GM18909 (cell line): ENCODE measurements at regions not wholly inside any gene's neighbourhood (a gene's known extent, or its start where the extent isn't known, plus 50 kb on each side); places are given as distances from the start of the nearest gene placed in this dataset.

Experiments used
- ATAC-seq: cut with Tn5 transposase; IDR thresholded peaks from one replicate; pipeline ENCODE4 v1.9.1; 2021; ENCODE audit warnings: mild to moderate bottlenecking; ENCODE audit not compliant: unreplicated experiment, poor library complexity

DNA sequence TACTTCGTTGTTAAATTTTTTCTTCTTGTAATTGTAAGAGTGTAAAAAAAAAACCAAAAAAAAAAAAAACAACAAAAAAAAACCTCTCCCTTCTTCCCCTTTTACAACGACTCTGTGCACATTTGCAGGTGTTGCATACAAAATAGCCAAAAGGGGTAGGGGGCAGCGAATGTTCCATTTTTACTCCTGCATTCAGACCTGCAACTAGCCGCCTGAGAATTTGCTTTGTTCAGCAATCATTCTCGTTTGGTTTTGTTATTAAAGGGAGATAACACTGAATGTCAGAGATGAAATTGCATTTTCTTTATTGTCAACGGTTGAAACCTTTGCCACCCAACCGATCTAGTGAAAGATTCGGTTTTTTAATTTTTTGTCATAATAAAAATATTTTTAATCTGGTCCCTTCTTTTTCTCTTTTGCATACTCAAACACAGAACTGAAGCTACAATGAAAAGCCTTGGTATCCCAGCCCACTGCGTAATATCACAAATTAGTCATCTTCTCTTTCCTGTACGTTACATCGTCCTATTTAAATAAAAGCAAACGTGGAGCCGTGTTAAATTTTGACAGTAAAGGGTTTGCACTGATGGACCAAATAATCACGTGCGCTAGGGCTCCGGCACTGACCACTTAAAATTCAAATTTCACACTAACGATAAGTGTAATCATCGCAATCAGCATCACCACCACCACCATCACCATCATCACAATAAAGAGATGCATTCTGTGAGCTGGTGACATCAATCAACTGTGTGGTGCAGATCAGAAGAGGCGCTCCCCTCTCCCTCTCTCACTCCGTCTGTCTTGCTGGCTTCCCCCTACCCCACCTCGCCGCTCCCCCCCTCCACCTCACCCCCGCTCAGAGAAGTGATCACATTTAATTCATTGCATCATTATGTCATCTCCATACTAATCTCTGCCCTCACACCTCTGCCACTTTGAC is 406.2 kb upstream of the PSMD7 start:
- no peak for ATAC-seq

DNA sequence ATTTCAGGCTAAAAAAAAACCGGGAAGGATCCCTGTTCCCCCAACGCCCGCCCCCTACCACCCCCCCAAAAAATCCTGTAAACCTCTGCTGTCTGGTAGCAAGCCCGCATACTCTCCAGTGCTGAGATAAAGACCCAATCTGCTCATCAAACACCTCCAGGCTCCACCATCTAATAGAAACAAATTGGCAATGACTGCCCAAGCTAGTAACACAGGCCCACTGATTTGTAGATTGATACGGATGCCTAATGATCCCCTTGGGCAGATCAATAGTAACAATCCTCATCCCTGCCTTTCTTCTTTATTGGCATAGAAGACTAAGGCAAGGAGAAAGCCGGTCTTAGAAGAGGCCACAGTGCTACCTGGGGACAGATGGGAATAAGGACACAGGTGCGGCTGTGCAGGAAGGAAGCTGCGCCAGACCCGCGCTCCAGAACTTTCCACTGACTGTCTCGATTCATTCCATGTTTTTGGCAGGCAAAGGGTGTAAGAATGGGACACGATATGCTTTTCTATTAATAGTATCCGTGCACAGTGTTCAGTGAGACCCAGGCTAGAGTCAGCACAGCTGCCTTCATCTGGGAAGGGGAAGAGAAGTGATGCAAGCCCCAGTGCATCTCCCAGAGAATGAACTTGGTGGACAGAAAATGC is 407.6 kb upstream of the PSMD7 start:
- no peak for ATAC-seq

DNA sequence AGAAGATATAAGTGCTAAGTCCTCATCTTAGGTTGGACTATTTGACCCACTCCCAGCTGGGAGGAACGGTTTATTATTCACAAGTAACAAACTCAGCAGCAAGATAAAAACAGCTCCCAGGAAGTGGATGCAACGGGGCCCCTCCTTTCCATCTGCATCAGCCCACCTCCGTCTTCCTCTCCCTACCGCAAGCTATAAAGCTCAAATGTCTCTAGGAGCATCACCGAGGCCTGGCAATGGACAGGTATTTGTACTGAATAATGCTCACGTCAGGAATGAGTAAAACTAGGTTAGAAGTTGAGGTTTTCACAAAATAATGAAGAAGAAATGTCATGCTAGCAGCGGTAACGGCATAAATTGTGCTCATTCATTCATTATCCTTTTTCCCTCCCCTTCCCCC is 408.7 kb upstream of the PSMD7 start:
- no peak for ATAC-seq

DNA sequence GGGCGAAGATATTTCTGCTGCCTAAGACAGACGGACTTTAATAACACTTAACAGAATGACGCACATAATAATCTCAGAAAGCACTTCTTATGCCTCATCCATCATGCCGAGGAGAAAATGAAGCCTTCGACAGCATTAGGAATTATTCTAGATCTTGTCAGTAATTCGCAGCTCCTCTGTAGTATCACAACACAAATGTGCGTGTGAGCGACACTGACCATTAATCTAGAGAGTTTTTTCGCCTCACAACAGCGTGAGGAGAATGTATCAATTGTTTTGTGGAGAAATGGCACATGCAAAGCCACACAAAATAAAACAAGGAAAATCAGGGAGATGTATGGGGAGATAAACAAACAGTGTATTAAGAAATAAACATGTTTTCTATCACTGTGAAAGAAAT is 410.2 kb upstream of the PSMD7 start:
- ATAC-seq, result no peak

DNA sequence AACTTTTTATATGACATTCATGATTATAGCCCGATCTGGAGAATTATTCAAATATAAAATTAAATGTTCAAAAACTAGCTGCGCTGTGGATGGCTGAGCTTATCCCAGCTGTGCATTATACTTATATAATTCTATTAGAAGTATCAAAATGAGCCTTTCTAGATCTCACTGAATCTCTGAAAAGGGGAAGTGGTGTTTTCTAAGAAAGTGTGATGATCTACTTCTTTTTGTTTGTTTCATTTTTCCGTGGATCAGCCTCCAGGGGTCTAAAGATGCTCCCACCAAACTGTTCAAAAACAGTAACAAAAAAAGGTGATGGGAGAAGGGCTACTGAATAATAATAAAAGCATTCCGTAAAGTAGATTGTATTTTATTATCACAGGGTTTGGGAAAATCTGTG is 411.3 kb upstream of the PSMD7 start:
- ATAC-seq, result no peak

DNA sequence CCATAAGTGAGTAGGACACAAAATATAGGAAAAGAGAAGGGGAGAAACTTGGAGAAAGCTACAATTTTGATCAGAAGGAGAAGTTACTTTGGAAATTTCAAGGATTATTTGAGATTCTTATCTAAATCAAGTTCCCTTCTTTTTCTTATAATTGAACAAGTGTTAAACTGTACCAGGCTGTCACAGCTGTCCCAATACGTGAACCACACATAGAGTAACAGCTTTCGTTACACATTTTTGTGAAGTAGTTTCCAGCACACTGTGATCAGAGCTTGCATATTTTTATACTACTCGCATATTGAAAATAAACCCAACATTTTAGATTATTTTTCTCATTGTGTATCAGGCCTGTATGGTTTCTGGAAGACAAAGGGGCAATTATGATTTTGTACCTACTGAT is 412.8 kb upstream of the PSMD7 start:
- ATAC-seq, result no peak

DNA sequence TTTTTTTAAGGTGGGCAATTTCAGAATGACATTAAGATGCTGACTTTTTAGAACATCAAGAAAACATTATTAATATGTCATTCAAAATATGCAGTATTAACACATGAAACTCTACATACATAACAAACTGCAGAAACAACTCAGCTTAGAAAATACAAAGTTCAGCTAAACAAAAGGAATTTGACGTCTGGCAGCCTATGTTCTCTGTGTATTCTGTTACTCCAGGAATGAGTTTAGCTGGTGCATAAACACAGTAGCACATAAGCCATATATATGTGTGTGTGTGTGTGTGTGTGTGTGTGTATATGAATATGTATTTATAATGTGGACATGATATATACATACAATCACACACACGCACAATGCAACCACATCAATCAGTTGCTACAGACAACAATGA is 413.5 kb upstream of the PSMD7 start:
- no peak for ATAC-seq

DNA sequence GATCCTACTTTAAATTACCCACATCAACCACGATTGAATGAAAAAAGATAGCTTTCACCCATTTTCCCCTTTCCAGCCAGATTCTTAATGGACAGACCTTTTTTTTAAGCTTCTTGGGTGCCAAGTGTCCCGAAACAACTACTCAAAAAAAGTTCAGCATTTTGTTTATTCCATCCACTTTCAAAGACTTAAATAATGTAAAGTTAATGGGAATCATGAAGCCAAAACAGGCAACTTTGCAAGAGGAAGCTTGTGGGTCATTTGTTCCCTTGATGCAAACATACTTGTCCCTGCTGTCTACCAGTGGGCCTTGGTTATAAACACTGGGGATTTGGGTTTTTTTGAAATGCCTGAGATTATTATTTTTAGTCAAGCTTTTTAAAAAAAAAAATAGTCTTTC is 414.0 kb upstream of the PSMD7 start:
- no peak for ATAC-seq

DNA sequence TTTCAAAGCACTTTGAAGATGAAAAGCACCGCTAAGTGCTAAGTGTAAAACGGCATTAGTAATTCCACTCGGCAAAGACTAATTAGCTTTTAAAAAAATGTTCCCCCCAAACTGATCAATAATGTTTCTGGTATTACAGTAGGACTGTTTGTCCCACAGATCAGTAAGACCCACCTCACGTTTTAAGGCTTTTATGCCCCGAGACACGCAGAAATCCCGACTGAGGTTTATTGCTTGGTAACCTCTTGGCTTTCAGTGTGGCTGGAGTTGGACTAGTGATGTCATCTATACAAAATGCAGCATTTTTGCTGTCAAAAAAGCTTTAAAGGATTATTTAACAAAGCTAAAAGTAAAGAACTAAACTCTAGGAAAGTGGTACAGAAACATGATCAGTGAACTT is 414.6 kb upstream of the PSMD7 start:
- no peak for ATAC-seq

DNA sequence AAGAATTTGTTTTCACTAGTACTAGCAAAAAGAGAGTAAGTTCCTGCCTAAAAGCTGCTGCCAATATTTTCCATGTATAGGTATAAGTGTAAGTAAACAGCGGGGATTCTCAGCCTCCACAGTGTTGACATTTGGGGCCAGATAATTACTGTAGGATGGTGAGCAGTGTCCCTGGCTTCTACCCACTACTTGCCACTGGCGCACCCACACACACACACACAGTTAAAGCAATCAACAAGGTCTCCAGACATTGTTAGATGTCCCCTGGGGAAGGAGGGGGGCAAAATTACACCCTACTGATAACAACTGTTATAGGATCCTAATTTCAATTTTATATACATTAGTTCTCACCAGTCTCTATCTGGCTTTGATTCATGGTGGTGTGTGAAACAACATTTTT is 417.0 kb upstream of the PSMD7 start:
- no peak for ATAC-seq

DNA sequence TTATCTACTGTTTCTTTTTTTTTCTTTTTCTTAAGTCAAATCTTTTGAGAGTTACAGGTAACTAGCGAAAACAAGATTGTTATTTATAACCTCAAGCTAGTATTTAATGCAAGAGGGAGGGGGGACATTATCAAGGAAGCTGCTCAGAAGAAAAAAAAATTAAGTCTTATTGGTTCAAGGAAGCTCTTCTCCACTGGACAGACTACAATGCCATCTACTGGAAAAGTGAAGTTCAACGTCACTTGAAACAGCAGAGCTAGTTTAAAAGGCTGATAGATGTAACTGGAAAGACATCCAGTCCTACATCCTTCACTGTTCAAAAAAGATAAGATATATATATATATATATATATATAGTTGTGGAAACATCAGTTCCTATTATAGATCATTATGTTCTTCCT is 418.0 kb upstream of the PSMD7 start:
- no peak for ATAC-seq

DNA sequence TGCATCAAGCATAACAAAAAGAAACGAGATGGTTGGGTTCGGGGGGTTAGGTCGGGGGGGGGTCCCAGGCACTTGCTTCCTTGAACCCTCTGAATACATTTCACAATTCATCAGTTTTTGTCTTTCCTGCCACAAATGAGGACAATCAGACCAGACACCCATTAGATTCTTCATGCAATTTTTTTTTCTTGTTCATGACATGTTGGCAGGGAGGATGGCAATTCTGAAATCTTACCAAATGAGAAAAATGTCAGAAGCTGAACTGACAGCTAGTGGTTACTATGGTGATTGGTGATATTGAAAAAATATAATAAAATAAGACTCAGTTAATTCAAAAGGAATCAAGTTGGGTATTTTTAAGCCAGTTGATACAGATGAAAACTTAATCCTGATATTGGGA is 419.5 kb upstream of the PSMD7 start:
- no peak for ATAC-seq

DNA sequence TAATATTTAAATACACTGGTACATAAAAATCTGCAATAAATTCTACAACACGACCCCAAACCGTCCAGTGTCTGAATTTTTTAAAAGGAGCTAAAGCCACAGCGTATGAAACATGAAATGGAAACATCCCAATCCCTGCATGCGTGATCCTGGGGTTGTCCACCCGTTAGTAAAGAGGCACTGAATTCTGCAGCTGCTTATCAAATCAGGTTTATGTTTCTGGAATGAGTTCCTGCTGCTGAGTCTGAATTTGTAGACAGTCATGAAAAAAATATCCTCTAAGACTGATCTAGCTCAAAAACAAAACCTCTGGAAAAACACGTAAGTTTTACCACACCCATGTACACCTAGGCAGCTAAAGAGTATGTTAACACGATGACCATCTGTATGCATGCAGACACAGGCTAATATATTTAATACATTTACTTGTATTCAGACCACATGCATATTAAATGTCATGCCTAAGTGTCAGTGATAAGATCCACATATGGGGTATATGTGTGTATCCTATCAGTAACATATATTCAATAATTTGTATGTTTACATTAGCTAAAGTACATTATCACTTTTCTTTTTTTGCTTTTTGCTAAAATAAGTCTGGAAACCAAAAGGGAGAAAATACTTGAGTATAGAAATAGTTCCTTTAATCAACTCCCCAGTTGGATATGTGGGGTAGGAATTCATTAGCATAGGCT is 420.5 kb upstream of the PSMD7 start:
- no peak for ATAC-seq

DNA sequence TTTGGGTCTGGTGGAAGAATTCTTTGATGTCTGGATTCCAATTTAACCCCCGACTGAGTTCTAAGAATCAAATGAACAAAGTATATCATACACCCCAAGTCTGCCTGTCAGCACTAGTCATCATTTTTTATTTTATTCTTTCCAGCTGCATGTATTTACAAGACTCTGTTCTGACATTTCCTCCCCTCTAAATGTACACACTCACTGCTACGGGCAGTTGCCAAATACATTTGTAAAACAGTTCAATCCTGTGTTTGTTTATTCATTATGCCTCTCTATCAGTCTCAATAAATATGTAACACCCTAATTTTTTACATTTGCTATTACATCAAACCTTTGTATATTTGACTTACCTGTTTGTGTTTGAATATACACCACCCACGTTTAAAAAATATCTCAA is 422.3 kb upstream of the PSMD7 start:
- no peak for ATAC-seq

DNA sequence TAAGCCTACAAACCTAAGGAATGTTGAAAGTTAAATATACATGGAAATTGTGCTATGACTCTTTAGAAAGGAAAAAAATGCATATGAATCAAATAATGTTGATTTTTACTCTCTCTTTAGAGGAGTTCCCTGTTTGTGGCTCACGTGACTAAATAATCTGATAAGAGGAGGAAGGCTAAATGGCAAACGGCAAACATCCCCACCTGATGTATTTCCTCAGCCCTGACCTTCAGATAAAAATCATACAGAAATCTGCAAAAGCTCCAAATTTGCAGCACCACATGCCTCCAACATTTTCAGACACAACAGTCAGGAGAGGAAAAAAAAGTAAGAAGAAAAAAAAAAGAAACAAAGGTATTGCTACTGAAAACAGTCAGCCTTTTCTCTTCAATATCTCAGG is 423.0 kb upstream of the PSMD7 start:
- ATAC-seq, result no peak

DNA sequence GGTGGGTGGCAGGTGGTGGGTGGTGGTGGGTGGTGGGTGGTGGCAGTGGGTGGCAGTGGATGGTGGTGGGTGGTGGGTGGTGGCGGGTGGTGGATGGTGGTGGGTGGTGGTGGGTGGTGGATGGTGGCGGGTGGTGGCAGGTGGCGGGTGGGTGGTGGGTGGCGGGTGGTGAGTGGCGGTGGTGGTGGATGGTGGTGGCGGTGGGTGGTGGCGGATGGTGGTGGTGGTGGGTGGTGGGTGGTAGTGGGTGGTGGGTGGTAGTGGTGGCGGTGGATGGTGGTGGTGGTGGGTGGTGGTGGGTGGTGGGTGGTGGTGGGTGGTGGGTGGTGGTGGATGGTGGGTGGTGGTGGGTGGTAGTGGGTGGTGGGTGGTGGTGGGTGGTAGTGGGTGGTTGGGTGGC is 423.8 kb upstream of the PSMD7 start:
- no peak for ATAC-seq

DNA sequence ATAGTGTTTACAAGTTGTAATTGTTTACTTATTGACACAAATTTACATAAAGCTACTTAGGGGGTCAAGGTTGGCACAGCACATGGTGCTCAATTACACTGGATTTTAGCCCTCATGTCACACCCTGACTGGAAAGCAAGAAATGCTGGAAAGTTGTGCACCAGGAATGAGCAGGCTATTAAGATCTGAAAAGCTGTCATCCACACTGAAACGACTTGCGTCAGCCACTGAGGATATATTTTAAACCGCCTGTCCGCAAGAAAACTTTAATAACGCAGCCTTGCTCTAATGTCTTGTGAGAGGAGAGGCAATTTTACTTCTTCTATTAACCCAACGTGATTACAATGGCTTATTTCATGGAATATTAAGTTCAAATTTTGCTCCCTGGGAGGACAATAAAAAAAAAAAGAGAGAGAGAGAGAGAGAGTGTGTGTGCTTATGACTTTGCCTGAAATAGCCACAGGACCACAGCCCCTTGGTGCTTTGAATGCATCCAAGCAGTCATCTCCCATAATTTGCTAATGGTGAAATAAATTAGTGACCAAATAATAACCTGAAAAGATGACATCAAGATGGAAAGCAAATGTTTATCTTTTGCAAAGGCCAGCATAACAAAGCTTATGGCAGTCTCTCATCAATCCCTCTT is 425.4 kb upstream of the PSMD7 start:
- no peak for ATAC-seq

DNA sequence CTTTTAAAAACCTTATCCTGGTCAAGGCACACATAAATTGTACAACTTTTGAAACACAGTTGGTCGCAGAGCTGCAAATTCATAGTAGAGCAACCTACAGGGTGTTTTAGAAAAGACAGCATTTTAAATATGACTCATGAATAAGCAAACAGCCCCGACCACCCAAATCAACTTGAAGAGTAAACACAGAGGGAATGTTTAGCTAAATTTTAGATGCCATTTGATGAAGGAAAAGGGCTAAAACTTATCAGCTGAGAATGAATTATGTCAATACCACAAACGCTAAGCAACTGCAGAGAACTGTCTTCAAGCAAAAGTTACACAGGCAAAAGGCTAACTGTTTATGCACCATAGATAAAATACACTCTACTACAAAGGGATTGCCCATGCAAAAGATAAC is 427.5 kb upstream of the PSMD7 start:
- ATAC-seq, result no peak

DNA sequence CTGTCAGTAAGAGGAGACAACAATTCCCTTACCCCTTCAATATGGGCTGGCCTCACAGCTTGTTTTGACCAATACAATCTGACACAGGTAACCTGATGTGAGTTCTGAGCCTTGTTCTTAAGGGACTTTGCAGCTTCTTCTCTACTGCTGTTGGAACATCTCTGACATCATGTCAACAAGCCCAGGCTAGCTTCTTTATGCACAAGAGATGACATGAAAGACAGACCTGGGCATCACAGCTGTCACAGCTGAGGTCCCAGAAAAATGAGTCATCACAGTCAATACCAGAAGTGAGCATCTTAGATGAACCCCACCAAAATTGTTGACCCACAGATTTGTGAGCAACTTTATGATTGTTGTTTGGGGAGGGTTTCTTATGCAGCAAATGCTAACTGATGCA is 431.7 kb upstream of the PSMD7 start:
- no peak for ATAC-seq

DNA sequence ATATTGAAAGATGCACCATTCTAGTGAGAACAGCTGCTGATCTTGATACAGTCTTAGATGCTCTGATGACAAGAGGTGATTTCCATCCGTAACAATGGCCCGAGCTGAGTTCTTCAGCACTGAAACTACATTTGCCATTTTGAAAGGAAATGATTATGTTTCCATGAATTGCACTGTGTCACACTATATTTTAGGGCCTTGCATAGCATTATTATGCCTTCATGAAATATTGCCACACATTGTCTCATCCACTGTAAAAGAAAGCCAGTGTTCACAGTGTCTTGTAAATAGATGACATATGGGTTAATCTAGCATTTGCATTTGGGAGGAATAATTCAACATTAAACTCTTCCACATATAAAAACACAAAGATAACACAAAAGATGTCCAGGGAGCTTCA is 438.3 kb upstream of the PSMD7 start:
- ATAC-seq, result no peak

DNA sequence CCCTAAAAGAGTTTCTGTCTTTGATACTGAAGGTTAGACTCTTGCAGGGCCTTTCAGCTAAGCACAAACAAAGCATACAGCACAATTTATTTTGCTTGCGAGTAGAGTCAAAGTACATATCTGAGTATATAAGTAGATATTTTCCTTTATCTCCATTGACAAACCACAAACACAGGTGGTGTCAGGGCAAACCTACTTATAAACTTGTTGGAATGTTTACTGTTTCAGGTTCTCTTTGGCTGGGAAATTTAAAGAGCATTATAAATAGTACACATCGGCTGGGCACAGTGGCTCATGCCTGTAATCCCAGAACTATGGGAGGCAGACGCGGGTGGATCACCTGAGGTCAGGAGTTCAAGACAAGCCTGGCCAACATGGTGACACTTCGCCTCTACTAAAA is 442.6 kb upstream of the PSMD7 start:
- ATAC-seq, result no peak
